NB4 (cell line): ENCODE measurements at regions not wholly inside any gene's neighbourhood (a gene's known extent, or its start where the extent isn't known, plus 50 kb on each side); places are given as distances from the start of the nearest gene placed in this dataset.

Experiments
- CTCF ChIP-seq: IDR thresholded peaks from one replicate; pipeline ENCODE4 v1.5.1; 2012; ENCODE audit warnings: low read depth, low read length
- POLR2A ChIP-seq: IDR thresholded peaks from 2 replicates; pipeline ENCODE4 v1.6.1; 2011; ENCODE audit warnings: mild to moderate bottlenecking; ENCODE audit not compliant: insufficient read length; ENCODE audit errors: extremely low read depth

- TF ChIP-seq POLR2A (no peak), CTCF (no peak)
These were observed 888.4 kb downstream of the TRIB2 start for GRCh38 chr2:13604951-13605661.
